H7 (cell line): ENCODE measurements at regions not wholly inside any gene's neighbourhood (a gene's known extent, or its start where the extent isn't known, plus 50 kb on each side); places are given as distances from the start of the nearest gene placed in this dataset.
A peak's percentile ranks its signal among the peaks of the same experiment; 100 is the strongest.
"Not testable (repeated sequence)": the region's sequence is repeated elsewhere in the genome, so short reads cannot be mapped to it uniquely, and the experiment has no call there.

Experiments used
- DNase-seq: peaks from one replicate; pipeline ENCODE4 v3.0.0; 2012
- H3K27me3 ChIP-seq: 2 replicates; pipeline ENCODE4 v1.6.0; 2011; ENCODE audit warnings: mild to moderate bottlenecking, low read length; ENCODE audit not compliant: control insufficient read depth, insufficient read depth
- H3K36me3 ChIP-seq: replicated peaks from 2 replicates; pipeline ENCODE4 v1.5.1; 2011; ENCODE audit warnings: low read length; ENCODE audit not compliant: control insufficient read depth, insufficient read depth
- H3K4me3 ChIP-seq: 2 replicates; pipeline ENCODE4 v1.5.1; 2011; ENCODE audit warnings: low read depth, mild to moderate bottlenecking, control low read depth, low read length, moderate library complexity; ENCODE audit not compliant: insufficient read depth

- no peaks in the 10 kb centered on the region for H3K36me3 ChIP-seq
- H3K4me3 ChIP-seq = no peak overlapping the region
- no peaks in the 10 kb centered on the region for H3K27me3 ChIP-seq
- DNase-seq = no peak
Measured at GRCh38 chr2:588074-588645, 89.0 kb downstream of the TMEM18 start.

GRCh38 chr2:587087-587960 lies 89.9 kb downstream of the TMEM18 start:
- no peaks in the 10 kb centered on the region for H3K27me3 ChIP-seq
- DNase-seq = no peak

GRCh38 chr2:586641-587076 lies 90.5 kb downstream of the TMEM18 start:
- no peaks in the 10 kb centered on the region for H3K27me3 ChIP-seq
- DNase-seq = no peak

More at GRCh38 chr2:587087-587960, 89.9 kb downstream of the TMEM18 start:
- Histone ChIP-seq H3K4me3 (no peak overlapping the region), H3K36me3 (no peaks in the 10 kb centered on the region)

GRCh38 chr2:584863-585823 lies 92.1 kb downstream of the TMEM18 start:
- Histone ChIP-seq H3K27me3 (no peaks in the 10 kb centered on the region), H3K4me3 (no peak overlapping the region), H3K36me3 (no peaks in the 10 kb centered on the region)
- no peak for DNase-seq

More at GRCh38 chr2:586641-587076, 90.5 kb downstream of the TMEM18 start:
- no peaks in the 10 kb centered on the region for H3K36me3 ChIP-seq
- no peak overlapping the region for H3K4me3 ChIP-seq

- H3K27me3 ChIP-seq = no peaks in the 10 kb centered on the region
Measured at GRCh38 chr2:583666-584065, 93.5 kb downstream of the TMEM18 start.

GRCh38 chr2:582792-583528 lies 94.2 kb downstream of the TMEM18 start:
- Histone ChIP-seq H3K36me3 (no peaks in the 10 kb centered on the region), H3K4me3 (no peak overlapping the region), H3K27me3 (no peaks in the 10 kb centered on the region)
- no peak for DNase-seq

More at GRCh38 chr2:583666-584065, 93.5 kb downstream of the TMEM18 start:
- Histone ChIP-seq H3K36me3 (no peaks in the 10 kb centered on the region), H3K4me3 (no peak overlapping the region)
- peak; percentile 79 for DNase-seq

- H3K36me3 ChIP-seq, H3K4me3 ChIP-seq, DNase-seq, H3K27me3 ChIP-seq: not testable (repeated sequence)
Measured at GRCh38 chr2:582289-582688, 94.9 kb downstream of the TMEM18 start.

GRCh38 chr2:579961-580360 lies 97.2 kb downstream of the TMEM18 start:
- no peak for DNase-seq
- Histone ChIP-seq H3K36me3 (no peaks in the 10 kb centered on the region), H3K27me3 (no peaks in the 10 kb centered on the region), H3K4me3 (no peak overlapping the region)

GRCh38 chr2:579351-579886 lies 97.8 kb downstream of the TMEM18 start:
- DNase-seq = no peak
- Histone ChIP-seq H3K27me3 (no peaks in the 10 kb centered on the region), H3K4me3 (no peak overlapping the region), H3K36me3 (no peaks in the 10 kb centered on the region)

GRCh38 chr2:576292-576691 lies 100.9 kb downstream of the TMEM18 start:
- Histone ChIP-seq H3K4me3 (no peak overlapping the region), H3K36me3 (no peaks in the 10 kb centered on the region), H3K27me3 (no peaks in the 10 kb centered on the region)
- DNase-seq = no peak

- Histone ChIP-seq H3K4me3 (no peak overlapping the region), H3K27me3 (no peaks in the 10 kb centered on the region), H3K36me3 (no peaks in the 10 kb centered on the region)
- no peak for DNase-seq
Measured at GRCh38 chr2:575727-576236, 101.4 kb downstream of the TMEM18 start.

- no peak for DNase-seq
- Histone ChIP-seq H3K36me3 (no peaks in the 10 kb centered on the region), H3K4me3 (no peak overlapping the region), H3K27me3 (no peaks in the 10 kb centered on the region)
Measured at GRCh38 chr2:575030-575726, 102.0 kb downstream of the TMEM18 start.

GRCh38 chr2:573805-574392 lies 103.3 kb downstream of the TMEM18 start:
- H3K36me3 ChIP-seq = no peaks in the 10 kb centered on the region
- DNase-seq = no peak
- H3K27me3 ChIP-seq = no peaks in the 10 kb centered on the region
- no peak overlapping the region for H3K4me3 ChIP-seq
